H1 (cell line): ENCODE measurements at regions not wholly inside any gene's neighbourhood (a gene's known extent, or its start where the extent isn't known, plus 50 kb on each side); places are given as distances from the start of the nearest gene placed in this dataset.

Source experiments
- CTCF ChIA-PET: fragments of 300-600 bp; sonication (Branson Sonifier 250); formaldehyde crosslinking; loops from one replicate; lab custom pipeline; 2021; ENCODE audit not compliant: partially characterized antibody; lab: Charles Lee
- POLR2A ChIA-PET: fragments of 300-600 bp; sonication (Branson Sonifier 250); formaldehyde crosslinking; loops from one replicate; lab custom pipeline; 2021; ENCODE audit warnings: inconsistent platforms; ENCODE audit not compliant: partially characterized antibody; lab: Charles Lee
- DNase-seq, 2 experiments: peaks; one replicate each; pipeline versions ENCODE4 v3.0.0 to v3.0.0-alpha.2; 2010 to 2022; ENCODE audit warnings: low spot score in 2 of 2, low read depth in 1 of 2, mixed read lengths in 1 of 2
- FAIRE-seq: peaks from 2 replicates; lab custom pipeline; 2011; peaks lifted over from hg19 to GRCh38; lab: Jason Lieb, UNC
- H2AFZ ChIP-seq: 2 replicates; pipeline ENCODE4 v1.8.1; 2012; ENCODE audit warnings: low read length, inconsistent platforms
- H2AK5ac ChIP-seq: 2 replicates; pipeline ENCODE4 v1.6.1; 2013; ENCODE audit warnings: low read depth, low read length
- H2BK120ac ChIP-seq: replicated peaks from 2 replicates; pipeline ENCODE3; 2013; ENCODE audit warnings: low read depth, low read length, inconsistent platforms
- H2BK12ac ChIP-seq: 2 replicates; pipeline ENCODE4 v1.6.1; 2013; ENCODE audit warnings: low read depth, low read length
- H2BK15ac ChIP-seq: 2 replicates; pipeline ENCODE4 v1.6.1; 2013; ENCODE audit warnings: low read length
- H2BK20ac ChIP-seq: 2 replicates; pipeline ENCODE4 v1.6.1; 2013; ENCODE audit warnings: low read length
- H2BK5ac ChIP-seq: 2 replicates; pipeline ENCODE4 v1.6.1; 2013; ENCODE audit warnings: low read depth, low read length
- H3K14ac ChIP-seq: 2 replicates; pipeline ENCODE4 v1.6.1; 2013; ENCODE audit warnings: inconsistent platforms; ENCODE audit not compliant: insufficient read length
- H3K18ac ChIP-seq: 2 replicates; pipeline ENCODE4 v1.6.1; 2013; ENCODE audit warnings: low read length; ENCODE audit errors: extremely low read depth
- H3K23ac ChIP-seq: 2 replicates; pipeline ENCODE4 v1.6.1; 2013; ENCODE audit warnings: inconsistent platforms; ENCODE audit not compliant: insufficient read length
- H3K23me2 ChIP-seq: 2 replicates; pipeline ENCODE4 v1.6.1; 2013; ENCODE audit warnings: low read depth, low read length
- H3K27ac ChIP-seq: 2 replicates; pipeline ENCODE4 v1.6.1; 2011; ENCODE audit warnings: low read depth, low read length, inconsistent platforms
- H3K27me3 ChIP-seq, 4 experiments: replicated peaks in 1 of 4; 1 replicate in 1 of 4; 2 replicates in 3 of 4; pipeline versions ENCODE4 v1.6.1 to v1.8.1; 2011 to 2013; ENCODE audit warnings: low read length in 3 of 4, mild to moderate bottlenecking in 3 of 4, inconsistent platforms in 2 of 4, mixed read lengths in 2 of 4, moderate library complexity in 1 of 4; ENCODE audit not compliant: control insufficient read depth in 3 of 4, insufficient read depth in 3 of 4; ENCODE audit errors: extremely low read depth in 1 of 4
- H3K36me3 ChIP-seq, 4 experiments: 2 replicates each; pipeline versions ENCODE4 v1.6.1 to v1.8.1; 2011 to 2013; ENCODE audit warnings: mild to moderate bottlenecking in 4 of 4, low read length in 3 of 4, moderate library complexity in 2 of 4, control low read depth in 1 of 4, inconsistent platforms in 1 of 4; ENCODE audit not compliant: insufficient read depth in 4 of 4, control insufficient read depth in 2 of 4
- H3K4ac ChIP-seq: replicated peaks from 2 replicates; pipeline ENCODE3; 2013; ENCODE audit warnings: low read length, low read depth, mixed read lengths, inconsistent platforms; ENCODE audit not compliant: insufficient read length
- H3K4me1 ChIP-seq, 4 experiments: replicated peaks in 1 of 4; 1 replicate in 1 of 4; 2 replicates in 3 of 4; pipeline versions ENCODE4 v1.6.1 to v1.8.1; 2011 to 2013; ENCODE audit warnings: low read length in 3 of 4, inconsistent platforms in 2 of 4, mixed read lengths in 1 of 4; ENCODE audit not compliant: insufficient read depth in 4 of 4, control insufficient read depth in 3 of 4
- H3K4me2 ChIP-seq, 2 experiments: 2 replicates each; pipeline versions ENCODE4 v1.6.1 to v1.8.1; 2011 to 2013; ENCODE audit warnings: low read depth in 2 of 2, low read length in 2 of 2, control low read depth in 1 of 2, inconsistent platforms in 1 of 2, mild to moderate bottlenecking in 1 of 2; ENCODE audit not compliant: insufficient read depth in 1 of 2
- H3K4me3 ChIP-seq, 4 experiments: fragments of 200-600, 300-600 bp in 1 of 4; sonication (generic), shearing (Covaris generic), sonication (Bioruptor Twin) in 1 of 4; 2 replicates each; pipeline versions ENCODE4 v1.5.1 to v1.8.1; 2011 to 2016; ENCODE audit warnings: low read length in 4 of 4, low read depth in 3 of 4, control low read depth in 2 of 4, inconsistent platforms in 2 of 4, mild to moderate bottlenecking in 2 of 4, mixed read lengths in 1 of 4, moderate library complexity in 1 of 4; ENCODE audit not compliant: insufficient read depth in 2 of 4; ENCODE audit errors: extremely low read depth in 1 of 4
- H3K56ac ChIP-seq: replicated peaks from 2 replicates; pipeline ENCODE3; 2013; ENCODE audit warnings: low read depth, mild to moderate bottlenecking, mixed read lengths, low read length, inconsistent platforms; ENCODE audit not compliant: insufficient read length
- H3K79me1 ChIP-seq: 2 replicates; pipeline ENCODE4 v1.6.1; 2013; ENCODE audit warnings: low read depth, low read length, control low read depth
- H3K79me2 ChIP-seq, 2 experiments: 2 replicates each; pipeline versions ENCODE4 v1.6.1 to v1.8.1; 2012 to 2013; ENCODE audit warnings: low read length in 2 of 2, mild to moderate bottlenecking in 2 of 2, inconsistent platforms in 1 of 2; ENCODE audit not compliant: insufficient read depth in 2 of 2, control insufficient read depth in 1 of 2
- H3K9ac ChIP-seq, 4 experiments: replicated peaks in 1 of 4; 1 replicate in 1 of 4; 2 replicates in 3 of 4; pipeline versions ENCODE4 v1.6.1 to v1.8.1; 2011 to 2013; ENCODE audit warnings: low read depth in 3 of 4, low read length in 3 of 4, control low read depth in 2 of 4, mild to moderate bottlenecking in 2 of 4, moderate library complexity in 2 of 4, inconsistent platforms in 1 of 4; ENCODE audit errors: extremely low read depth in 1 of 4
- H3K9me3 ChIP-seq, 2 experiments: 2 replicates each; pipeline versions ENCODE4 v1.6.1 to v1.8.1; 2012 to 2013; ENCODE audit warnings: mild to moderate bottlenecking in 2 of 2, moderate library complexity in 2 of 2, control low read depth in 1 of 2, inconsistent platforms in 1 of 2, low read depth in 1 of 2, low read length in 1 of 2, mixed read lengths in 1 of 2; ENCODE audit not compliant: insufficient read depth in 2 of 2
- H4K20me1 ChIP-seq, 2 experiments: replicated peaks in 1 of 2; 2 replicates each; pipeline versions ENCODE3 to v1.8.1; 2011 to 2013; ENCODE audit warnings: inconsistent platforms in 2 of 2, low read length in 2 of 2, mild to moderate bottlenecking in 1 of 2; ENCODE audit not compliant: insufficient read depth in 2 of 2, control insufficient read depth in 1 of 2
- H4K5ac ChIP-seq: 2 replicates; pipeline ENCODE4 v1.6.1; 2013; ENCODE audit warnings: low read length, low read depth, mixed read lengths, inconsistent platforms; ENCODE audit not compliant: insufficient read length
- H4K8ac ChIP-seq: 2 replicates; pipeline ENCODE4 v1.8.0; 2013; ENCODE audit warnings: mild to moderate bottlenecking, moderate library complexity, low read length, inconsistent platforms; ENCODE audit not compliant: insufficient read depth; ENCODE audit errors: extremely low read depth
- H4K91ac ChIP-seq: replicated peaks from 2 replicates; pipeline ENCODE3; 2013; ENCODE audit warnings: low read length, mixed read lengths, inconsistent platforms; ENCODE audit not compliant: insufficient read length
- CBX5 ChIP-seq: fragments of 300-800, 300-1000 bp; sonication (generic); IDR thresholded peaks from 2 replicates; pipeline ENCODE4 v1.7.1; 2016; ENCODE audit warnings: antibody characterized with exemption, low read length, low read depth
- CEBPB ChIP-seq: IDR thresholded peaks from 2 replicates; pipeline ENCODE4 v1.6.1; 2012; ENCODE audit warnings: low read depth, low read length
- EZH2 ChIP-seq: fragments of 200-600 bp; sonication (generic); IDR thresholded peaks from 2 replicates; pipeline ENCODE4 v1.7.1; 2012; ENCODE audit warnings: low read depth, mild to moderate bottlenecking, moderate library complexity, low read length, inconsistent platforms; ENCODE audit not compliant: severe bottlenecking
- HDAC2 ChIP-seq, 2 experiments: fragments of 300-600 bp in 1 of 2; sonication (generic) in 1 of 2; IDR thresholded peaks; 2 replicates each; pipeline ENCODE4 v1.6.1; 2011 to 2012; ENCODE audit warnings: low read depth in 2 of 2, low read length in 2 of 2, mild to moderate bottlenecking in 2 of 2, moderate library complexity in 2 of 2, borderline replicate concordance in 1 of 2, inconsistent platforms in 1 of 2
- HDAC6 ChIP-seq: IDR thresholded peaks from one replicate; pipeline ENCODE4 v1.7.1; 2012; ENCODE audit warnings: low read depth, mild to moderate bottlenecking, inconsistent platforms, low read length, moderate library complexity
- JUN ChIP-seq: IDR thresholded peaks from 2 replicates; pipeline ENCODE4 v1.6.1; 2011; ENCODE audit warnings: low read depth, mild to moderate bottlenecking, improper control_type of control experiment, low read length
- KDM1A ChIP-seq: fragments of 200-600, 300-600 bp; sonication (generic); IDR thresholded peaks from 2 replicates; pipeline ENCODE4 v1.7.1; 2016; ENCODE audit warnings: mild to moderate bottlenecking, low read length, borderline replicate concordance
- NRF1 ChIP-seq: IDR thresholded peaks from 2 replicates; pipeline ENCODE4 v1.6.1; 2011; ENCODE audit warnings: mild to moderate bottlenecking, low read depth, low read length, improper control_type of control experiment
- RAD21 ChIP-seq, 2 experiments: IDR thresholded peaks in 1 of 2; conservative IDR thresholded peaks in 1 of 2; 2 replicates each; pipeline ENCODE4 v1.6.1; 2011; ENCODE audit warnings: low read depth in 2 of 2, low read length in 2 of 2, improper control_type of control experiment in 1 of 2, inconsistent platforms in 1 of 2, mild to moderate bottlenecking in 1 of 2, moderate library complexity in 1 of 2
- RFX5 ChIP-seq: IDR thresholded peaks from 2 replicates; pipeline ENCODE4 v1.6.1; 2011; ENCODE audit warnings: low read depth, low read length, improper control_type of control experiment, borderline replicate concordance
- SIRT6 ChIP-seq: IDR thresholded peaks from one replicate; pipeline ENCODE4 v1.7.1; 2012; ENCODE audit warnings: low read length, inconsistent platforms
- SIX5 ChIP-seq: IDR thresholded peaks from 2 replicates; pipeline ENCODE4 v1.6.1; 2011; ENCODE audit warnings: mild to moderate bottlenecking, low read depth, low read length
- TAF7 ChIP-seq: optimal IDR thresholded peaks from 2 replicates; pipeline ENCODE3; 2011; ENCODE audit warnings: low read depth, mild to moderate bottlenecking, inconsistent platforms, low read length, moderate library complexity, borderline replicate concordance
- TBP ChIP-seq: IDR thresholded peaks from 2 replicates; pipeline ENCODE4 v1.6.1; 2011; ENCODE audit warnings: low read depth, low read length, improper control_type of control experiment
- WGBS, 2 experiments: shearing (Covaris generic) in 1 of 2; methylation state at CpG; one replicate each; pipeline versions ENCODE4 v1.1.6 to v1.1.7; 2013 to 2015; ENCODE audit warnings: low lambda C conversion rate in 2 of 2, mixed read lengths in 2 of 2, inconsistent platforms in 1 of 2, low coverage in 1 of 2, missing lambda C conversion rate in 1 of 2; ENCODE audit not compliant: insufficient replicate concordance in 2 of 2, insufficient coverage in 1 of 2, insufficient read length in 1 of 2; ENCODE audit errors: extremely low coverage in 1 of 2, missing lambda C conversion rate in 1 of 2; 5-methylcytosine and 5-hydroxymethylcytosine counted together

DNA sequence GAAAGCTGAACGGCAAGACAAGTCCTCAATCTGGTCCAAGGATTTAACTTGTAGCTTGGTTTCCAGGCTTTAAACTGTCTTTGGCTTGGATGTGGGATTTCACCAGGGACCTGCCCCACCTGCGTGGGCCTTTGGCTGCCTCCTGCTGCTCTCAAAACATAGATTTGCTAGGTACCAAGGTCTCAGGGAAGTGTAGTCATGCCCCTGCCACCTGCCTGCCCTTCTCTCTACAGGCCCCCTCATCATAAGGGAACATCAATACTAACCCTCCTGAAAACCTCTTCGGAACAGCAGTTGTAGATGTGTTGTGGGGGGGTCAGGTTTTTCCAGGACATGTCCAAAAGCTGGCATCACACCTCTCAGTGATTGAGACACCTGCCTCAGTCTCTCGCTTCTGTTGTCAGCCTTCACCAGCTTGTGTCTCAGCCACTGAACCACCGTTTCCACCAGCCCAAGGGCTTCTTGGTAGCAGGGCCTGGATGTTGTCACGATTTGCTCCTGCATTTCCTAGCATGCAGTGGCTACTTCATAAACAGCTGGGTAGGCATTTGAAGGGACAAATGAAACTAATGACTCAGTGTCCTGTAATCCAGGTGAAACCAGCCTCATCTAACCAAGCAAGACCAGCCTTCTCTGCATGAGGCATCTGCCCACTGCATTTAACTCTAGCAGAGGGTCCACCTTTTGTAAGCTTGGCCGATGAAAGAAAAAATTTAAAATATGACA, 141.6 kb upstream of the THBS2 start:
- Histone ChIP-seq H3K27me3 (no peaks in the 10 kb centered on the region), H3K36me3 (no peaks in the 10 kb centered on the region), H4K91ac (no peak overlapping the region), H3K27ac (no peak overlapping the region), H3K79me1 (no peaks in the 10 kb centered on the region), H4K5ac (no peak overlapping the region), H3K4me3 (no peak overlapping the region), H2AK5ac (no peak overlapping the region), H3K79me2 (no peaks in the 10 kb centered on the region), H3K4me2 (no peak overlapping the region), H3K4ac (no peak overlapping the region), H2BK120ac (no peak overlapping the region), H4K20me1 (no peaks in the 10 kb centered on the region), H3K9ac (no peak overlapping the region), H2BK20ac (no peak overlapping the region), H2BK12ac (no peak overlapping the region), H2AFZ (no peak overlapping the region), H3K18ac (no peak overlapping the region), H3K23ac (no peak overlapping the region), H3K14ac (no peak overlapping the region), H3K56ac (no peak overlapping the region), H3K23me2 (no peaks in the 10 kb centered on the region), H2BK5ac (no peak overlapping the region), H3K9me3 (peaks cover 15 to 23% of the 10 kb centered on the region in 2 experiments), H2BK15ac (no peak overlapping the region), H4K8ac (no peak overlapping the region), H3K4me1 (no peaks in the 10 kb centered on the region)
- FAIRE-seq (no peak), DNase-seq (no peak)
- ChIA-PET POLR2A (no interaction called here), CTCF (no interaction called here)
- 88% methylated on average over 7 of the region's 7 CpGs; no CpG with 5 or more reads in 1 of the 2 experiments for WGBS, 2 experiments
- TF ChIP-seq RFX5 (no peak), NRF1 (no peak), EZH2 (no peak), RAD21 (IDR thresholded peaks at IDR 0.05 in 1 of 2, conservative IDR thresholded peaks at IDR 0.05 in 1 of 2; ENCODE audit: low read depth in 2 of 2, low read length in 2 of 2) (no peak), SIX5 (no peak), KDM1A (no peak), HDAC6 (no peak), TBP (no peak), CEBPB (no peak), SIRT6 (no peak), TAF7 (no peak), CBX5 (no peak), HDAC2 (IDR thresholded peaks at IDR 0.05; ENCODE audit: borderline replicate concordance in 1 of 2, low read depth in 2 of 2, low read length in 2 of 2) (no peak), JUN (no peak)
